PC-9 (cell line): ENCODE measurements at regions not wholly inside any gene's neighbourhood (a gene's known extent, or its start where the extent isn't known, plus 50 kb on each side); places are given as distances from the start of the nearest gene placed in this dataset.

Experiments
- BruUV-seq: library from RNA; stranded (reverse); fragments of 400-500 nt; replicated peaks from 2 replicates; lab custom pipeline; 2021; lab: Mats Ljungman, UMichigan
- CTCF ChIA-PET: fragments of 300-600 bp; sonication (Branson Sonifier 250); formaldehyde crosslinking; loops from one replicate; lab custom pipeline; 2022; ENCODE audit warnings: antibody characterized with exemption; lab: Charles Lee
- POLR2A ChIA-PET: fragments of 300-600 bp; sonication (Branson Sonifier 250); formaldehyde crosslinking; loops from one replicate; lab custom pipeline; 2022; ENCODE audit warnings: antibody characterized with exemption; ENCODE audit not compliant: unreplicated experiment; lab: Charles Lee
- DNase-seq, 2 experiments: peaks; one replicate each; pipeline versions ENCODE4 v3.0.0 to v3.0.0-alpha.2; 2015 to 2022; ENCODE audit warnings: mixed read lengths in 1 of 2
- H2AFZ ChIP-seq: fragments of 200-600 bp; sonication (generic); 2 replicates; pipeline ENCODE4 v1.8.1; 2017; ENCODE audit warnings: antibody characterized with exemption
- H3F3A ChIP-seq: fragments of 200-600 bp; sonication (generic); 2 replicates; pipeline ENCODE4 v1.8.1; 2017; ENCODE audit warnings: antibody characterized with exemption, mild to moderate bottlenecking, low read depth; ENCODE audit not compliant: insufficient read depth
- H3K27ac ChIP-seq: fragments of 200-600 bp; sonication (generic); 2 replicates; pipeline ENCODE4 v1.6.1; 2016; ENCODE audit warnings: mixed run types
- H3K27me3 ChIP-seq: fragments of 200-600 bp; sonication (generic); 2 replicates; pipeline ENCODE4 v1.6.1; 2016; ENCODE audit warnings: low read depth, mixed run types; ENCODE audit not compliant: insufficient read depth
- H3K36me3 ChIP-seq: fragments of 200-600 bp; sonication (generic); 2 replicates; pipeline ENCODE4 v1.6.1; 2016; ENCODE audit warnings: low read depth, mixed run types
- H3K4me1 ChIP-seq: fragments of 200-600 bp; sonication (generic); replicated peaks from 2 replicates; pipeline ENCODE4 v1.6.1; 2016; ENCODE audit warnings: mixed run types; ENCODE audit not compliant: insufficient read depth
- H3K4me2 ChIP-seq: fragments of 200-600 bp; sonication (generic); 2 replicates; pipeline ENCODE4 v1.6.1; 2017; ENCODE audit warnings: mixed run types
- H3K4me3 ChIP-seq: fragments of 200-600 bp; sonication (generic); 2 replicates; pipeline ENCODE4 v1.6.1; 2016; ENCODE audit warnings: mixed run types
- H3K79me2 ChIP-seq: fragments of 200-600 bp; sonication (generic); 2 replicates; pipeline ENCODE4 v1.6.1; 2017; ENCODE audit warnings: low read depth, mixed run types
- H3K9me2 ChIP-seq: fragments of 200-600 bp; sonication (generic); 2 replicates; pipeline ENCODE4 v1.8.1; 2017; ENCODE audit warnings: mild to moderate bottlenecking; ENCODE audit not compliant: insufficient read depth
- H3K9me3 ChIP-seq: fragments of 200-600 bp; sonication (generic); 2 replicates; pipeline ENCODE4 v1.8.1; 2016; ENCODE audit warnings: low read depth; ENCODE audit not compliant: insufficient read depth
- H4K20me1 ChIP-seq: fragments of 200-600 bp; sonication (generic); 2 replicates; pipeline ENCODE4 v1.8.1; 2017; ENCODE audit not compliant: insufficient read depth
- CTCF ChIP-seq: fragments of 200-600 bp; sonication (generic); conservative IDR thresholded peaks from 2 replicates; pipeline ENCODE4 v1.6.1; 2017; ENCODE audit warnings: mixed run types, antibody characterized with exemption, mild to moderate bottlenecking, moderate library complexity
- EZH2 ChIP-seq: fragments of 200-600 bp; sonication (generic); IDR thresholded peaks from 2 replicates; pipeline ENCODE4 v1.8.0; 2017; ENCODE audit warnings: antibody characterized with exemption, low read depth
- intact Hi-C: fragments of 100-400 bp; cut with micrococcal nuclease; formaldehyde crosslinking; loops from one replicate; pipeline ENCODE4 v1.10.0; 2022; ENCODE audit not compliant: unreplicated experiment

DNA sequence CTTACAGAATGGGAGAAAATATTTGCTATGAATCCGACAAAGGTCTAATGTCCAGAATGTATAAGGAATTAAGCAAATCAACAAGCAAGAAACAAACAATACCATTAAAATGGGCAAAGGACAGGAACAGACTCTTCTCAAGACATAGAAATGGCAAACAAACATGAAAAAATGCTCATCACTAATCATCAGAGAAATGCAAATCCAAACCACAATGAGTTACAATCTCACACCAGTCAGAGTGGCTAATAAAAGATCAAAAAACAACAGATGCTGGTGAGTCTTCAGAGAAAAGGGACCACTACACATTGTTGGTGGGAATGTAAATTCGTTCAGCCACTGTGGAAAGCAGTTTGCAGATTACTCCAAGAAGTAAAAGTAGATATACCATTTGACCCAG, 382.0 kb upstream of the ANO3 start:
- Histone ChIP-seq H3K9me3 (no peaks in the 10 kb centered on the region), H3K27me3 (no peaks in the 10 kb centered on the region), H3K27ac (no peak overlapping the region), H3K79me2 (no peaks in the 10 kb centered on the region), H3K36me3 (no peaks in the 10 kb centered on the region), H3K4me3 (no peak overlapping the region), H3K4me1 (no peaks in the 10 kb centered on the region), H3F3A (no peaks in the 10 kb centered on the region), H2AFZ (no peak overlapping the region), H3K9me2 (no peaks in the 10 kb centered on the region), H4K20me1 (no peaks in the 10 kb centered on the region), H3K4me2 (no peak overlapping the region)
- intact Hi-C loops: no loop called here
- BruUV-seq: no TSS peak
- POLR2A ChIA-PET: no interaction called here
- CTCF ChIA-PET: no interaction called here
- TF ChIP-seq EZH2: no peak
- no peak for TF ChIP-seq CTCF
- DNase-seq: no peak

GRCh38 chr11:25953006-25953405, 378.9 kb upstream of the ANO3 start:
- DNase-seq: no peak

GRCh38 chr11:25958045-25958444, 373.9 kb upstream of the ANO3 start:
- no peak overlapping the region for H3K4me3 ChIP-seq
- H3K9me2 ChIP-seq: no peaks in the 10 kb centered on the region
- H3F3A ChIP-seq: no peaks in the 10 kb centered on the region
- no peaks in the 10 kb centered on the region for H3K9me3 ChIP-seq
- POLR2A ChIA-PET: no interaction called here
- no peaks in the 10 kb centered on the region for H3K79me2 ChIP-seq
- intact Hi-C loops: no loop called here
- H3K36me3 ChIP-seq: no peaks in the 10 kb centered on the region
- no peak overlapping the region for H3K4me2 ChIP-seq
- no peaks in the 10 kb centered on the region for H4K20me1 ChIP-seq
- CTCF ChIA-PET: no interaction called here
- no TSS peak for BruUV-seq
- H2AFZ ChIP-seq: no peak overlapping the region
- no peaks in the 10 kb centered on the region for H3K4me1 ChIP-seq
- TF ChIP-seq EZH2 (no peak), CTCF (no peak)
- no peaks in the 10 kb centered on the region for H3K27me3 ChIP-seq
- no peak for DNase-seq
- no peak overlapping the region for H3K27ac ChIP-seq

More at GRCh38 chr11:25953006-25953405, 378.9 kb upstream of the ANO3 start:
- no peaks in the 10 kb centered on the region for H3K4me1 ChIP-seq
- no peaks in the 10 kb centered on the region for H4K20me1 ChIP-seq
- CTCF ChIA-PET: no interaction called here
- POLR2A ChIA-PET: no interaction called here
- H3K9me3 ChIP-seq: no peaks in the 10 kb centered on the region
- H3F3A ChIP-seq: no peaks in the 10 kb centered on the region
- H3K36me3 ChIP-seq: no peaks in the 10 kb centered on the region
- no peak overlapping the region for H2AFZ ChIP-seq
- H3K4me3 ChIP-seq: no peak overlapping the region
- intact Hi-C loops: no loop called here
- no TSS peak for BruUV-seq
- no peak overlapping the region for H3K4me2 ChIP-seq
- no peaks in the 10 kb centered on the region for H3K79me2 ChIP-seq
- H3K27me3 ChIP-seq: no peaks in the 10 kb centered on the region
- no peak for TF ChIP-seq EZH2
- TF ChIP-seq CTCF: no peak
- H3K9me2 ChIP-seq: no peaks in the 10 kb centered on the region
- no peak overlapping the region for H3K27ac ChIP-seq
